IPS-18a (cell line): ENCODE measurements at regions not wholly inside any gene's neighbourhood (a gene's known extent, or its start where the extent isn't known, plus 50 kb on each side); places are given as distances from the start of the nearest gene placed in this dataset.

ENCODE experiments used
- H3K27ac ChIP-seq: one replicate; pipeline ENCODE4 v1.5.1; 2013; ENCODE audit warnings: low read length
- H3K27me3 ChIP-seq: one replicate; pipeline ENCODE4 v1.6.1; 2013; ENCODE audit warnings: mild to moderate bottlenecking, low read length; ENCODE audit not compliant: control insufficient read depth, insufficient read depth
- H3K36me3 ChIP-seq: one replicate; pipeline ENCODE4 v1.6.1; 2013; ENCODE audit warnings: low read depth, low read length; ENCODE audit not compliant: control insufficient read depth
- H3K4me1 ChIP-seq: one replicate; pipeline ENCODE4 v1.6.1; 2013; ENCODE audit warnings: low read depth, low read length; ENCODE audit not compliant: control insufficient read depth
- H3K4me3 ChIP-seq: one replicate; pipeline ENCODE4 v1.5.1; 2013; ENCODE audit warnings: low read length
- H3K9ac ChIP-seq: one replicate; pipeline ENCODE4 v1.6.1; 2013; ENCODE audit warnings: mild to moderate bottlenecking, low read length, moderate library complexity
- H3K9me3 ChIP-seq: one replicate; pipeline ENCODE4 v1.6.1; 2013; ENCODE audit warnings: low read depth, low read length; ENCODE audit not compliant: control insufficient read depth

- H3K4me1 ChIP-seq = peaks cover 5% of the 10 kb centered on the region
- no peaks in the 10 kb centered on the region for H3K9me3 ChIP-seq
- H3K36me3 ChIP-seq = no peaks in the 10 kb centered on the region
- H3K27me3 ChIP-seq = no peaks in the 10 kb centered on the region
- no peak overlapping the region for H3K4me3 ChIP-seq
- no peak overlapping the region for H3K9ac ChIP-seq
- H3K27ac ChIP-seq = no peak overlapping the region
These were observed 80.6 kb upstream of the ARMC2 start for GRCh38 chr6:108767418-108768165.

DNA sequence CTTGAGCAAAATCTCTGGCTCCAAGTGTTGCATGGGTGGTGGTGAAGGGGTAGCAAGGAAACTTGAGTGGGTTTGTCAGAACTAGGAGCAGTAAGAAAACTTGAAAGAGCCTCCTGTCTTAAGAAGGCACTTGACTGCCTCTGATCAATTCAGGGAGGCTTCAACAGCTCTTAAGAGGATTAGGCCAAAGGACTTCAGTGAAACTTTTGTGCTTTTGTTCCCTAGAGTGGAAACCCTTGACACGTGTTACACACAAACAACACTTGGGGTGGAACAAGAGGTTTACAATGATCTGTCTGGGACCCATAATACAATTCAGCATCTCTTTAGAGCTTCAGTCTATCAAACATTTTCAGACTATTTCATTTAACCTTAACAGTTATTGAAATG is 80.1 kb upstream of the ARMC2 start:
- Histone ChIP-seq H3K36me3 (no peaks in the 10 kb centered on the region), H3K27me3 (no peaks in the 10 kb centered on the region), H3K27ac (no peak overlapping the region), H3K4me3 (no peak overlapping the region), H3K4me1 (peaks cover 5% of the 10 kb centered on the region), H3K9me3 (no peaks in the 10 kb centered on the region), H3K9ac (no peak overlapping the region)

GRCh38 chr6:108768792-108769524 is 79.3 kb upstream of the ARMC2 start:
- Histone ChIP-seq H3K27ac (no peak overlapping the region), H3K9ac (no peak overlapping the region), H3K9me3 (no peaks in the 10 kb centered on the region), H3K27me3 (no peaks in the 10 kb centered on the region), H3K4me3 (no peak overlapping the region), H3K36me3 (no peaks in the 10 kb centered on the region), H3K4me1 (peaks cover 5% of the 10 kb centered on the region)

DNA sequence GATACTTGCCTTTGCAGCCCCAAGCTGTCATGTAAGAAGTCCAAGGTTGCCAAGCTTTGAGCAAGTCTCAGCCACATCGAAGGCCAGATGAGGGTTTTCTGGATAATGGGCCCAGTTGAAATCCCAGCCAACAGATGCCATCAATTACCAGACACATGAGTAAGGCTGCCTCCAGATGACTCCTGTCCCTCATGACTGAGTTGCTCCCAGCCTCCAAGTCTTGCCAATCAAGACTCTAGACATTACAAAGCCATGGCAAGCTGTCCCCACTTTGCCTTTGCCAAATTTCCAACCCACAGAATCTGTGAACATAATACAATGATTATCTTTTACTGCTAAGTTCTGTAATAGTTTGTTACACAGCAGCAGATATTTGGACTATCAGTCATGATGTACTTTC is 76.8 kb upstream of the ARMC2 start:
- no peaks in the 10 kb centered on the region for H3K4me1 ChIP-seq
- no peak overlapping the region for H3K4me3 ChIP-seq
- no peak overlapping the region for H3K27ac ChIP-seq
- no peaks in the 10 kb centered on the region for H3K27me3 ChIP-seq
- no peak overlapping the region for H3K9ac ChIP-seq
- H3K9me3 ChIP-seq = no peaks in the 10 kb centered on the region
- H3K36me3 ChIP-seq = no peaks in the 10 kb centered on the region

GRCh38 chr6:108774555-108774954 is 73.7 kb upstream of the ARMC2 start:
- Histone ChIP-seq H3K36me3 (no peaks in the 10 kb centered on the region), H3K27ac (no peak overlapping the region), H3K27me3 (no peaks in the 10 kb centered on the region), H3K4me1 (no peaks in the 10 kb centered on the region), H3K4me3 (no peak overlapping the region), H3K9me3 (no peaks in the 10 kb centered on the region), H3K9ac (no peak overlapping the region)

DNA sequence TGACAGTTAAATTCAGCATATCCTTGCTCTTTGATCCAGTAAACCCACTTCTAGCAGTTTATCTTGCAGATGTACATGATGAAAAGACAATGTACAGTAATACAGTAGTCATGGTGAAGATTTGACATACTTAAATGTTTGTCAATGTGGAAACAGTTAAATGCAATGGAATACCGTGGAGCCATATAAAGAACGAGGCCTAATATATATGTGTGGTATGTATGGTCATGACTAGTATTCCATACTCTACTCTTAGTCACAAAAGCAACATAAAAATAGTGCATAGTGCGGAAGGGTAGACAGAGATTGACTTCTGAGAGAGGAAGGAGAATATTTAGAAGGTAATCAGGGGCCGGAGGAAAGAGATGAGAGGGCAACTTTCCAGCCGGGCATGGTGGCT is 70.7 kb upstream of the ARMC2 start:
- peaks cover 18% of the 10 kb centered on the region for H3K27me3 ChIP-seq
- no peak overlapping the region for H3K27ac ChIP-seq
- H3K9me3 ChIP-seq = no peaks in the 10 kb centered on the region
- H3K9ac ChIP-seq = no peak overlapping the region
- no peaks in the 10 kb centered on the region for H3K36me3 ChIP-seq
- H3K4me1 ChIP-seq = peaks cover 8% of the 10 kb centered on the region
- no peak overlapping the region for H3K4me3 ChIP-seq

- Histone ChIP-seq H3K27me3 (peaks cover 28% of the 10 kb centered on the region), H3K4me3 (no peak overlapping the region), H3K4me1 (peaks cover 8% of the 10 kb centered on the region), H3K36me3 (no peaks in the 10 kb centered on the region), H3K9ac (no peak overlapping the region), H3K27ac (no peak overlapping the region), H3K9me3 (no peaks in the 10 kb centered on the region)
These were observed 69.6 kb upstream of the ARMC2 start for GRCh38 chr6:108778421-108779186.

DNA sequence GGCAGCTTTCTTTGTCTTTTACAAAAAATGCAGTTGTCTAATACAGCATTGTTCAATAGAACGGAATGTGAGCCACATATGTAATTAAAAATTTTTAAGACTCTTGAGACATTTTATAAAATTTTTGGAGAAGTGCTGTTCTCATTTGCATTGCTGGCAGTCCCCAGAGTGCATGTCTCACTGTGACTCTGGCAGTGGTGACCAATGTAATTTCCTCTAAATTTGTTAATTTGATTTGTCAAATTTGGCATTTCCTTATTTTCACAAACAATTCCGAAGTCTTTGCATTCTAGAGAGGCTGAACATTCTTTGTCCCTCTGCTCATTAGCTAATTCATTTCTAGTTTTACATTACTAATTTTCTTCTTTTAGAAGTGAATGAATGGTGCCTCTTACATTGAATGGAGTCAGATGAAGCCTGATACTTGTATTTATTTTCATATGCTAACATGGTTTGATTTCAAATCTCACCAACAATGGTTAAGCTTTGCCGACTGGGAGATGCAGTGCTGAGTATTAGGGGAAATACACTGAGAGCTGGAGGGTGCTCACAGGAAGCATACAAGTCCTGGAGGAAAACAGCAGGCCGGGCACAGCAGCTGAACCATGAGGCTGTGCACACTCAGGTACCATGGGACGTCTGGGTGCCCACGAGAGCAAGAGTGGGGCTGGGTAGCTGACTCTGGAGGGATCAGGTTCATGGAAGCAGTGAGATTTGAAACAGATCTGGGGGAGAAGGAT is 68.5 kb upstream of the ARMC2 start:
- H3K36me3 ChIP-seq = no peaks in the 10 kb centered on the region
- H3K27me3 ChIP-seq = peaks cover 30% of the 10 kb centered on the region
- no peak overlapping the region for H3K27ac ChIP-seq
- no peaks in the 10 kb centered on the region for H3K9me3 ChIP-seq
- H3K4me3 ChIP-seq = no peak overlapping the region
- no peak overlapping the region for H3K9ac ChIP-seq
- peaks cover 8% of the 10 kb centered on the region for H3K4me1 ChIP-seq

DNA sequence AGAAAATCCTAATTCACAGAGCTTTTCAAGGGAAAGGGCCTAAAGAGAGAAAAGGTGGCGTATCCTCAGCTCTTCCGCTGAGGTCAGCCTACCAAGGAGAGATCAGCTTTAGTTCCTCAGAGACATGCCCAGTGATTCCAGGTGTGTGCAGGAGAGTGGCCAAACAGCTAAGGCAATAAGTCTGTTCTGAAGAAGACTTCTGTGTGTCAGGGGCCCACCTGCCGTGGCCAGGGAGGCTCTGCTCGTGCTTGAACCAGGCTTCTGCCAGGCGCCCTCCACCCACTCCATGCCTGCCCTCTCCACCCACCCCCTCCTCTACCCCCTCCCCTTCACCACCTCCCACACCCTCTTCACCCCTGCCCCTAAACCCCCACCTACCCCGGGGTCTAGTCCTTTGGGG is 67.4 kb upstream of the ARMC2 start:
- Histone ChIP-seq H3K9me3 (no peaks in the 10 kb centered on the region), H3K4me1 (peaks cover 8% of the 10 kb centered on the region), H3K9ac (no peak overlapping the region), H3K27ac (no peak overlapping the region), H3K4me3 (no peak overlapping the region), H3K27me3 (peaks cover 30% of the 10 kb centered on the region), H3K36me3 (no peaks in the 10 kb centered on the region)

- peaks cover 30% of the 10 kb centered on the region for H3K27me3 ChIP-seq
- H3K9me3 ChIP-seq = no peaks in the 10 kb centered on the region
- peak overlapping the region; percentile 17 for H3K9ac ChIP-seq
- peaks cover 8% of the 10 kb centered on the region for H3K4me1 ChIP-seq
- H3K27ac ChIP-seq = no peak overlapping the region
- peak overlapping the region; percentile 69 for H3K4me3 ChIP-seq
- H3K36me3 ChIP-seq = no peaks in the 10 kb centered on the region
These were observed 66.7 kb upstream of the ARMC2 start for GRCh38 chr6:108781419-108782100.
